ENCODE measurements at regions not wholly inside any gene's neighbourhood (a gene's known extent, or its start where the extent isn't known, plus 50 kb on each side); places are given as distances from the start of the nearest gene placed in this dataset.

DNA sequence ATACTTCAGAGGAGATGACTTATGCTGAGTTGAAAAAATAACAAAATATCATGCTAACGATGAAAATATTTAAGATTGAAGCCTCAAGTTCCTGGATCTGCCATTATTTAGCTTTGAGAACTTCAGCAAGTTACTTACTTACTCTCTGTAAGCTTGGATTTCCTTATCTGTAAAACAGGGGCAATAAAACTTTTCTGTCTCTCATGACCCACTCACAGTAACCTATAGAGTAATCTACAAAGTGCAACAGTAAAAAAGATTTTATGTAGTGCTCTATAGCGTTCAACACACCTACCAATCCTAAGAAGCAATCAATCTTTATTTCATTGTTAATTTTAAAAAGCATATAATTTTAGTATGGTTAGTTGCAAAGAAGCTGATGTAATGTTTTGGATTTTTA lies 478.6 kb downstream of the ZIC1 start:
- H3K4me1 ChIP-seq: no peaks in the 10 kb centered on the region
- ATAC-seq (ENCODE audit: low FRiP score in 2 of 2) (no peak), DNase-seq (no peak)
- H3K9me3 ChIP-seq: peaks cover 0 to 7% (median 0%) of the 10 kb centered on the region in 4 donors
- no peaks in the 10 kb centered on the region for H3K36me3 ChIP-seq
- 69 to 75% methylated on average over 2 of the region's 2 CpGs for WGBS, 2 donors
- no peak overlapping the region for H3K27ac ChIP-seq
- H3K27me3 ChIP-seq: no peaks in the 10 kb centered on the region
- no peak for TF ChIP-seq EP300 (IDR thresholded peaks at IDR 0.05)
- H3K4me3 ChIP-seq: no peak overlapping the region

DNA sequence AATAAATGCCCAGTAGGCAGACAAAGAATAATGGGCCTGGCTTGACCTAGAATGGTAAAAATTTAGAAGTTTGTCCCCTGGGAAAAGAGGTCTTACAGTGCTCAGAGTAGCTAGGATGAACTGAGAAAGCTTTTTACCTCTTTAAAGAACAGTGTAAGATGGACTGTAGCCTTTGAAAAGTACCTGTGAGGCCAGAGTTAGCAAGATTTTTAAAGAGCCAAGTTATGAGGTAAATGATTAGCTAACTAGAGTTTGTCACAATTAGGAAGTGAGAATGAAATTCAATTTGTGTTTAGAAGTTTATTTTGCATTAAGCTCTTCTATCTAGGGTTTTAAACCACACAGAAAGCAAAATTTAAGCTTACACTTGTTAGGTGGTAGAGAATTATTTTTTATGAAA lies 480.9 kb downstream of the ZIC1 start:
- TF ChIP-seq POLR2A (IDR thresholded peaks at IDR 0.05): no peak
- no peaks in the 10 kb centered on the region for H3K27me3 ChIP-seq
- H3K27ac ChIP-seq: no peak overlapping the region
- H3K36me3 ChIP-seq: no peaks in the 10 kb centered on the region
- no peak for DNase-seq
- no peaks in the 10 kb centered on the region for H3K4me1 ChIP-seq
- no peaks in the 10 kb centered on the region for H3K9me3 ChIP-seq
- H3K4me3 ChIP-seq: no peak overlapping the region
- no peak for ATAC-seq (ENCODE audit: low FRiP score in 2 of 2)

DNA sequence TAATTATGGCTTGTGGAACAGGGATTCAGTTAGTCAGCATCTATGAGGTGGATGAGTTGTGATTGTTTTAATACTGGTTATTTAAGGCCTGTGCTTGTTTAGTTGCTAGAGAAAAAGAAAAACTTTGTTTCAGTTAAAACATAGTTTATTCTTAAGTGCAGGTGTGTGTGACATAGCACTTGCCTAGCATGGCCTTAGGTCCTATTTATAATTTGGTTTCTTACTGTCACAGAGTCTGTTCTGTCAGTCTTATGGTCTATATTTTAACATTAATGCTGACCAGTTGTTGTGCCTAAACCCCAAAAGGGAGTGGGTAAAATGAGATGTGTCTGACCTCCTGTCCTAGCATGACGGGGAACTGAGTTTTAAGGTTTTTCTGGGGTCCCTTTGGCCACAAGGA lies 486.3 kb downstream of the ZIC1 start:
- Histone ChIP-seq H3K4me1 (no peaks in the 10 kb centered on the region), H3K27me3 (no peaks in the 10 kb centered on the region), H3K4me3 (no peak overlapping the region), H3K27ac (no peak overlapping the region), H3K36me3 (no peaks in the 10 kb centered on the region), H3K9me3 (no peaks in the 10 kb centered on the region)
- 85 to 93% methylated on average over 1 of the region's 1 CpG for WGBS, 2 donors
- ATAC-seq (ENCODE audit: low FRiP score in 2 of 2) (no peak), DNase-seq (no peak)
- TF ChIP-seq CTCF (IDR thresholded peaks at IDR 0.05) (no peak), POLR2A (IDR thresholded peaks at IDR 0.05) (no peak), POLR2AphosphoS5 (IDR thresholded peaks at IDR 0.05) (no peak), EP300 (IDR thresholded peaks at IDR 0.05) (no peak)

- Histone ChIP-seq H3K9me3 (no peaks in the 10 kb centered on the region), H3K4me3 (no peak overlapping the region), H3K4me1 (no peaks in the 10 kb centered on the region), H3K36me3 (no peaks in the 10 kb centered on the region), H3K27ac (no peak overlapping the region), H3K27me3 (no peaks in the 10 kb centered on the region)
- 78 to 83% methylated on average over 3 of the region's 3 CpGs for WGBS, 2 donors
- no peak for TF ChIP-seq POLR2A (IDR thresholded peaks at IDR 0.05)
- TF ChIP-seq CTCF (IDR thresholded peaks at IDR 0.05): no peak
- TF ChIP-seq EP300 (IDR thresholded peaks at IDR 0.05): no peak
- TF ChIP-seq POLR2AphosphoS5 (IDR thresholded peaks at IDR 0.05): no peak
- DNase-seq (no peak), ATAC-seq (ENCODE audit: low FRiP score in 2 of 2) (no peak)
Measured at GRCh38 chr3:147900851-147901250, 491.7 kb downstream of the ZIC1 start.

- H3K36me3 ChIP-seq: no peaks in the 10 kb centered on the region
- H3K4me1 ChIP-seq: no peaks in the 10 kb centered on the region
- H3K27me3 ChIP-seq: no peaks in the 10 kb centered on the region
- no peak overlapping the region for H3K4me3 ChIP-seq
- no peak for ATAC-seq (ENCODE audit: low FRiP score in 2 of 2)
- TF ChIP-seq EP300 (IDR thresholded peaks at IDR 0.05) (no peak), CTCF (IDR thresholded peaks at IDR 0.05) (no peak), POLR2A (IDR thresholded peaks at IDR 0.05) (no peak), POLR2AphosphoS5 (IDR thresholded peaks at IDR 0.05) (no peak)
- no peak for DNase-seq
- no peaks in the 10 kb centered on the region for H3K9me3 ChIP-seq
- H3K27ac ChIP-seq: no peak overlapping the region
- WGBS, 2 donors: 48 to 54% methylated on average over 4 of the region's 4 CpGs
Measured at GRCh38 chr3:147903026-147903425, 493.9 kb downstream of the ZIC1 start.

- H3K4me3 ChIP-seq: no peak overlapping the region
- WGBS, 2 donors: 80 to 91% methylated on average over 3 of the region's 3 CpGs
- no peaks in the 10 kb centered on the region for H3K36me3 ChIP-seq
- H3K27me3 ChIP-seq: no peaks in the 10 kb centered on the region
- no peak for TF ChIP-seq POLR2AphosphoS5 (IDR thresholded peaks at IDR 0.05)
- TF ChIP-seq CTCF (IDR thresholded peaks at IDR 0.05): no peak
- TF ChIP-seq EP300 (IDR thresholded peaks at IDR 0.05): no peak
- no peak for TF ChIP-seq POLR2A (IDR thresholded peaks at IDR 0.05)
- H3K4me1 ChIP-seq: no peaks in the 10 kb centered on the region
- DNase-seq (no peak), ATAC-seq (ENCODE audit: low FRiP score in 2 of 2) (no peak)
- H3K27ac ChIP-seq: no peak overlapping the region
- no peaks in the 10 kb centered on the region for H3K9me3 ChIP-seq
Measured at GRCh38 chr3:147904421-147904820, 495.3 kb downstream of the ZIC1 start.
